ENCODE measurements at regions not wholly inside any gene's neighbourhood (a gene's known extent, or its start where the extent isn't known, plus 50 kb on each side); places are given as distances from the start of the nearest gene placed in this dataset.
"Not testable (repeated sequence)": the region's sequence is repeated elsewhere in the genome, so short reads cannot be mapped to it uniquely, and the experiment has no call there.

- POLR2A ChIA-PET (ENCODE audit: partially characterized antibody): no interaction called here
- no peaks in the 10 kb centered on the region for H3K36me3 ChIP-seq (ENCODE audit: insufficient read depth, low read length)
- no peak for DNase-seq
- Mint-ChIP-seq H3K4me1 (no peaks in the 10 kb centered on the region), H3K27ac (no peak overlapping the region), H3K27me3 (no peaks in the 10 kb centered on the region), H3K4me3 (no peak overlapping the region), H3K36me3 (no peaks in the 10 kb centered on the region), H3K9me3 (peaks cover 0 to 20% (median 0%) of the 10 kb centered on the region in 8 donors)
- H3K4me3 ChIP-seq (ENCODE audit: low read length in 2 of 2): no peak overlapping the region
- no peaks in the 10 kb centered on the region for H3K9me3 ChIP-seq (ENCODE audit: control insufficient read depth in 1 of 2, low read length in 2 of 2)
- intact Hi-C loops (cut with micrococcal nuclease): no loop called here
- H3K27ac ChIP-seq (ENCODE audit: low read depth, low read length): no peak overlapping the region
- CTCF ChIA-PET (ENCODE audit: partially characterized antibody): no interaction called here
- no peaks in the 10 kb centered on the region for H3K4me1 ChIP-seq (ENCODE audit: insufficient read depth, low read length)
- H3K27me3 ChIP-seq (ENCODE audit: insufficient read depth, low read length): no peaks in the 10 kb centered on the region
These were observed 683.8 kb upstream of the PABPC4L start for GRCh38 chr4:134885436-134885835.

- Mint-ChIP-seq H3K4me1 (no peaks in the 10 kb centered on the region), H3K9me3 (peaks cover 0 to 20% (median 5%) of the 10 kb centered on the region in 8 donors), H3K27ac (no peak overlapping the region), H3K36me3 (no peaks in the 10 kb centered on the region), H3K27me3 (no peaks in the 10 kb centered on the region), H3K4me3 (no peak overlapping the region)
- Histone ChIP-seq H3K27ac (ENCODE audit: low read depth, low read length) (no peak overlapping the region), H3K36me3 (ENCODE audit: insufficient read depth, low read length) (no peaks in the 10 kb centered on the region), H3K27me3 (ENCODE audit: insufficient read depth, low read length) (no peaks in the 10 kb centered on the region), H3K4me3 (ENCODE audit: low read length in 2 of 2) (no peak overlapping the region), H3K4me1 (ENCODE audit: insufficient read depth, low read length) (no peaks in the 10 kb centered on the region), H3K9me3 (ENCODE audit: control insufficient read depth in 1 of 2, low read length in 2 of 2) (no peaks in the 10 kb centered on the region)
- POLR2A ChIA-PET (ENCODE audit: partially characterized antibody): no interaction called here
- CTCF ChIA-PET (ENCODE audit: partially characterized antibody): no interaction called here
- intact Hi-C loops (cut with micrococcal nuclease): no loop called here
- DNase-seq: no peak
These were observed 682.4 kb upstream of the PABPC4L start for GRCh38 chr4:134883831-134884449.

- H3K9me3 Mint-ChIP-seq: peaks cover 0 to 13% (median 5%) of the 10 kb centered on the region in 8 donors
- H3K4me3 Mint-ChIP-seq: no peak overlapping the region
These were observed 677.4 kb upstream of the PABPC4L start for GRCh38 chr4:134879019-134879418.

GRCh38 chr4:134867027-134867426 is 665.4 kb upstream of the PABPC4L start:
- Mint-ChIP-seq H3K4me3 (no peak overlapping the region), H3K27me3 (no peaks in the 10 kb centered on the region), H3K36me3 (no peaks in the 10 kb centered on the region), H3K4me1 (no peaks in the 10 kb centered on the region), H3K27ac (no peak overlapping the region), H3K9me3 (peaks cover 1 to 26% (median 9%) of the 10 kb centered on the region in 8 donors)
- Histone ChIP-seq H3K4me1 (ENCODE audit: insufficient read depth, low read length) (no peaks in the 10 kb centered on the region), H3K27me3 (ENCODE audit: insufficient read depth, low read length) (no peaks in the 10 kb centered on the region), H3K4me3 (ENCODE audit: low read length in 2 of 2) (no peak overlapping the region), H3K36me3 (ENCODE audit: insufficient read depth, low read length) (no peaks in the 10 kb centered on the region), H3K9me3 (ENCODE audit: control insufficient read depth in 1 of 2, low read length in 2 of 2) (no peaks in the 10 kb centered on the region), H3K27ac (ENCODE audit: low read depth, low read length) (no peak overlapping the region)
- intact Hi-C loops (cut with micrococcal nuclease): no loop called here
- CTCF ChIA-PET (ENCODE audit: partially characterized antibody): no interaction called here
- POLR2A ChIA-PET (ENCODE audit: partially characterized antibody): no interaction called here
- DNase-seq: no peak

More at GRCh38 chr4:134879019-134879418, 677.4 kb upstream of the PABPC4L start:
- Histone ChIP-seq H3K9me3 (ENCODE audit: control insufficient read depth in 1 of 2, low read length in 2 of 2) (no peaks in the 10 kb centered on the region), H3K27ac (ENCODE audit: low read depth, low read length) (no peak overlapping the region), H3K27me3 (ENCODE audit: insufficient read depth, low read length) (no peaks in the 10 kb centered on the region), H3K4me3 (ENCODE audit: low read length in 2 of 2) (no peak overlapping the region), H3K36me3 (ENCODE audit: insufficient read depth, low read length) (no peaks in the 10 kb centered on the region), H3K4me1 (ENCODE audit: insufficient read depth, low read length) (no peaks in the 10 kb centered on the region)
- H3K27me3 Mint-ChIP-seq: no peaks in the 10 kb centered on the region
- no peaks in the 10 kb centered on the region for H3K4me1 Mint-ChIP-seq
- ChIA-PET CTCF (ENCODE audit: partially characterized antibody) (no interaction called here), POLR2A (ENCODE audit: partially characterized antibody) (no interaction called here)
- H3K27ac Mint-ChIP-seq: no peak overlapping the region
- intact Hi-C loops (cut with micrococcal nuclease): no loop called here
- no peak for DNase-seq
- no peaks in the 10 kb centered on the region for H3K36me3 Mint-ChIP-seq

- POLR2A ChIA-PET (ENCODE audit: partially characterized antibody): no interaction called here
- no peaks in the 10 kb centered on the region for H3K27me3 Mint-ChIP-seq
- Histone ChIP-seq H3K27ac (ENCODE audit: low read depth, low read length) (no peak overlapping the region), H3K9me3 (ENCODE audit: control insufficient read depth in 1 of 2, low read length in 2 of 2) (no peaks in the 10 kb centered on the region), H3K4me1 (ENCODE audit: insufficient read depth, low read length) (no peaks in the 10 kb centered on the region), H3K27me3 (ENCODE audit: insufficient read depth, low read length) (no peaks in the 10 kb centered on the region), H3K4me3 (ENCODE audit: low read length in 2 of 2) (no peak overlapping the region), H3K36me3 (ENCODE audit: insufficient read depth, low read length) (no peaks in the 10 kb centered on the region)
- CTCF ChIA-PET (ENCODE audit: partially characterized antibody): no interaction called here
- H3K36me3 Mint-ChIP-seq: no peaks in the 10 kb centered on the region
- H3K9me3 Mint-ChIP-seq: peaks cover 1 to 26% (median 10%) of the 10 kb centered on the region in 8 donors
- no peak for DNase-seq
- H3K4me1 Mint-ChIP-seq: no peaks in the 10 kb centered on the region
- intact Hi-C loops (cut with micrococcal nuclease): no loop called here
- H3K4me3 Mint-ChIP-seq: no peak overlapping the region
- no peak overlapping the region for H3K27ac Mint-ChIP-seq
These were observed 664.1 kb upstream of the PABPC4L start for GRCh38 chr4:134865675-134866074.

GRCh38 chr4:134862116-134862515 is 660.5 kb upstream of the PABPC4L start:
- no peaks in the 10 kb centered on the region for H3K36me3 ChIP-seq (ENCODE audit: insufficient read depth, low read length)
- H3K9me3 ChIP-seq (ENCODE audit: control insufficient read depth in 1 of 2, low read length in 2 of 2): no peaks in the 10 kb centered on the region
- Mint-ChIP-seq H3K9me3 (peaks cover 0 to 21% (median 6%) of the 10 kb centered on the region in 8 donors), H3K4me1 (no peaks in the 10 kb centered on the region), H3K27me3 (no peaks in the 10 kb centered on the region), H3K4me3 (no peak overlapping the region), H3K27ac (no peak overlapping the region), H3K36me3 (no peaks in the 10 kb centered on the region)
- no peaks in the 10 kb centered on the region for H3K4me1 ChIP-seq (ENCODE audit: insufficient read depth, low read length)
- CTCF ChIA-PET (ENCODE audit: partially characterized antibody): no interaction called here
- H3K27ac ChIP-seq (ENCODE audit: low read depth, low read length): no peak overlapping the region
- H3K4me3 ChIP-seq (ENCODE audit: low read length in 2 of 2): no peak overlapping the region
- no peak for DNase-seq
- intact Hi-C loops (cut with micrococcal nuclease): no loop called here
- no peaks in the 10 kb centered on the region for H3K27me3 ChIP-seq (ENCODE audit: insufficient read depth, low read length)
- POLR2A ChIA-PET (ENCODE audit: partially characterized antibody): no interaction called here

GRCh38 chr4:134848681-134849080 is 647.1 kb upstream of the PABPC4L start:
- no peaks in the 10 kb centered on the region for H3K36me3 Mint-ChIP-seq
- no peaks in the 10 kb centered on the region for H3K9me3 ChIP-seq (ENCODE audit: control insufficient read depth in 1 of 2, low read length in 2 of 2)
- no peak overlapping the region for H3K27ac Mint-ChIP-seq
- no peaks in the 10 kb centered on the region for H3K27me3 ChIP-seq (ENCODE audit: insufficient read depth, low read length)
- ChIA-PET POLR2A (ENCODE audit: partially characterized antibody) (no interaction called here), CTCF (ENCODE audit: partially characterized antibody) (no interaction called here)
- H3K4me1 Mint-ChIP-seq: no peaks in the 10 kb centered on the region
- no peak overlapping the region for H3K27ac ChIP-seq (ENCODE audit: low read depth, low read length)
- H3K4me3 ChIP-seq (ENCODE audit: low read length in 2 of 2): no peak overlapping the region
- intact Hi-C loops (cut with micrococcal nuclease): no loop called here
- H3K36me3 ChIP-seq (ENCODE audit: insufficient read depth, low read length): no peaks in the 10 kb centered on the region
- no peak for DNase-seq
- H3K4me1 ChIP-seq (ENCODE audit: insufficient read depth, low read length): no peaks in the 10 kb centered on the region
- peaks cover 0 to 12% (median 4%) of the 10 kb centered on the region in 8 donors for H3K9me3 Mint-ChIP-seq
- H3K4me3 Mint-ChIP-seq: no peak overlapping the region
- no peaks in the 10 kb centered on the region for H3K27me3 Mint-ChIP-seq

GRCh38 chr4:134830741-134831140 is 629.2 kb upstream of the PABPC4L start:
- peaks cover 3 to 25% (median 17%) of the 10 kb centered on the region in 8 donors for H3K9me3 Mint-ChIP-seq
- POLR2A ChIA-PET (ENCODE audit: partially characterized antibody); H3K27me3 ChIP-seq (ENCODE audit: insufficient read depth, low read length); H3K36me3 Mint-ChIP-seq; H3K27ac ChIP-seq (ENCODE audit: low read depth, low read length); intact Hi-C loops (cut with micrococcal nuclease); H3K4me3 Mint-ChIP-seq; H3K9me3 ChIP-seq (ENCODE audit: control insufficient read depth in 1 of 2, low read length in 2 of 2); H3K4me1 Mint-ChIP-seq; H3K4me1 ChIP-seq (ENCODE audit: insufficient read depth, low read length); H3K27me3 Mint-ChIP-seq; H3K36me3 ChIP-seq (ENCODE audit: insufficient read depth, low read length); H3K4me3 ChIP-seq (ENCODE audit: low read length in 2 of 2); DNase-seq; H3K27ac Mint-ChIP-seq; CTCF ChIA-PET (ENCODE audit: partially characterized antibody): not testable (repeated sequence)
